GM21786 (cell line): ENCODE measurements at regions not wholly inside any gene's neighbourhood (a gene's known extent, or its start where the extent isn't known, plus 50 kb on each side); places are given as distances from the start of the nearest gene placed in this dataset.

Experiments
- ATAC-seq: cut with Tn5 transposase; IDR thresholded peaks from one replicate; pipeline ENCODE4 v1.9.1; 2021; ENCODE audit not compliant: unreplicated experiment

DNA sequence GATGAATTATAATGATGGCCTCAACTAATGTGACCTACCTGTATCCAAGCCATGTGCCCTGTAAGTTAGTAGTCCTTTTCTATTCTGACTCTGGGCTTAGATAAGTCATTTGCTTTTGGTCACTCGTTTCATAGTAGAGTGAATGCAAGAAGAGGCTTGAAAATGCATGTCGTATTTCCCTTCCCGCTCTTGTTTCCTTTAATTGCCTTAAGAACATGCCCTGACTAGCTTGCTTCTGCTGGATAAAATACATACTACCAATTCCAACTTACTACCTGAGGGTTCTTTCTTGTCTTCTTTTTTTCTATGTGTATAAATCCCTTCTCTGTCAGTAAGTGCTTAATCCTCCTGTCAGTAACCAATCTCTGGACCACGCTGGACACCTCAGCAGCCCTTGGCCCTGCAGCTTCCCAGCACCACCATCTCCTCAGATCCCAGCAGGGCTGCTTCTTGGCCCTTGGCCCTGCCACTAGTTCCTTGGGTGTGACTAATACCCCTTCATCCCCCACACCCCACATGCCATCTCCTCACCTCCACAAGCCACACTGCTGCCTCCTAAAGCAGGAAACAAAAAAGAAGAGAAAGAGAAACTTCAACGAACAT is 771.7 kb downstream of the IGSF11 start:
- no peak for ATAC-seq

DNA sequence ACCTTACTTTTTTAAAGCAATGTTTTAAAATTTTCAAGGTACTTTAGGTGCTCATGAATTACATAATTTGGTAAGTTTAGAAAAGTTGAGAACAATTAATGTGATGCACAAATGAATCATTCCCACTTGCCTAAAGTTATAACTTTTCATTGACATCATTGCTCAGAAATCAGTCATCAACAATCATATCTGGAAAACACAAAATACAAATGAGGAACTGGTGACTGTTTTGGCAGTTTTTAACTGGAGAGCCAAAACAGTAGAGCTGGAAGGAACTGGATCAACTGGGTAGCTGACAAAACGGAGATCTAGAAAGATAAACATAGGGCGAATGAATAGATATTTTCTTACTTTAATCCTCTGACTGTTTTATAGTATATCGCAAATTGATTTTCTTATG is 767.1 kb downstream of the IGSF11 start:
- ATAC-seq: no peak

DNA sequence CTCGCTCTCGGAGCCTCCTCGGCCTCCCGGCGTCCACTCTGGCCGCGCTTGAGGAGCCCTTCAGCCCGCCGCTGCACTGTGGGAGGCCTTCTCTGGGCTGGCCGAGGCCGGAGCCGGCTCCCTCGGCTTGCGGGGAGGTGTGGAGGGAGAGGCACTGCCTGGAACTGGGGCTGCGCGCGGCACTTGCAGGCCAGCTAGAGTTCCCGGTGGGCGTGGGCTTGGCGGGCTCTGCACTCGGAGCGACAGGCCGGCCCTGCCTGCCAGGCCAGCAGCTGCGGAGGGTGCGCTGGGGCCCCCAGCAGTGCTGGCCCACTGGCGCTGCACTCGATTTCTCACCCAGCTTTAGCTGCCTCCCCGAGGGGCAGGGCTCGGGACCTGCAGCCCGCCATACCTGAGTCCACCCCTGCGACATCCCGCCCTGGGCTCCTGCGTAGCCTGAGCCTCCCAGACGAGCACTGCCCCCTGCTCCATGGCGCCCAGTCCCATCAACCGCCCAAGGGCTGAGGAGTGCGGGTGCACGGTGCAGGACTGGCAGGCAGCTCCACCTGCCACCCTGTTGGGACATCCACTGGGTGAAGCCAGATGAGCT is 765.0 kb downstream of the IGSF11 start:
- no peak for ATAC-seq

DNA sequence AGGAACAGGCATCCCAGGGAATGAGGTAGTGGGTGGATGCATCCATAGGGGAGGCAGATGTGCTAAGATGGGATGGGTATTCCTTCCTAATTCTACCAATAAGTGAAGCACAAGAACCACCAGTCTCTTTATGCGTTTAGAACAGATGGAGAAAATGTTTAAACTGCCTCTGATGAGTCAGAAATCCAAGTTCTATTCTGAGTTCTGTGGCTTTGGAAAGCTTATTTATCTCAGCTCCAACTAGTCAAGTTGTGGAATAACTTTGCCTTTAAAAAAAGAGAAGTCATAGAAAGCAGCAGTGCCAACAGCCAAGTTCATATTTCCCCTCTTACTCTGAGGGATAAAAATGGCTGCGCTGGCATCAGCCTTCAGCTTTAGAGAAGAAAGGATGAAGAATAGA is 761.7 kb downstream of the IGSF11 start:
- ATAC-seq: no peak

DNA sequence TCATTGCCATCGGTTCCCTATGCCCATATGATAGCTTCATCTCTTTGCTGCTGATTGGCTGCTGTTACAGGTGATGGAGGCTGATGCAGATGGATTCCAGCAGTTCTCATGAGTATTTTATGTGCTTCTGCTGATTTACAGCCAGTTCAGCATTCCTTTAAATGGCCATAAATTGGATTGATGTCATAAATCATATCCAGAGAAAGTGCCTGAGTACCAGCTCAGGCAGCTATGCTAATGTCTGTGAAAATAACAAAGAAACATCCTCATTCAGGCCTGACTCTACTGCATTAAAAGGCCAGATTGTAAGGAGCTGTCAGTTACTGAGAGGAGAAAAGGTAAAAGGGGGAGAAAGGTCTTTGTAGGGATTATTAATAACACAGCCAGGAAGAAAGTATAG is 756.8 kb downstream of the IGSF11 start:
- ATAC-seq: no peak

DNA sequence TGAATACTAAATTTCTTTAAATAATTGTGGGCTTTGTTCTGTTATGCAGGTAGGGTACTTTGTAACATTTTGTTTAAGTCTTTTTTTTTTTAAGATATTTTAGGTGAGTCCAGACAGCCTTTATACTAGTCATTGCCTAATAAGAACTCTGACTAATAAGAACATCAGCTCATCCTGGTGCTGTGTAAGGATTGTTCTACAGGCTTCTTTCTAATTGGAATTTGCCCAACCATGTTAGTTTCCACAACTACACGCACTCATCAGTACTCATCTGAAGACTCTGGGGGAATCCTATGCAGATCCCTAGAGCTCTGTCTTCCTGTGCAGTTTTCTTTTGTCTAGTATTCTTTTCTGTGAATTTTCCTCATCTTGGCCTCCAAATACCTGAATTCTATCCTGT is 741.8 kb downstream of the IGSF11 start:
- no peak for ATAC-seq

DNA sequence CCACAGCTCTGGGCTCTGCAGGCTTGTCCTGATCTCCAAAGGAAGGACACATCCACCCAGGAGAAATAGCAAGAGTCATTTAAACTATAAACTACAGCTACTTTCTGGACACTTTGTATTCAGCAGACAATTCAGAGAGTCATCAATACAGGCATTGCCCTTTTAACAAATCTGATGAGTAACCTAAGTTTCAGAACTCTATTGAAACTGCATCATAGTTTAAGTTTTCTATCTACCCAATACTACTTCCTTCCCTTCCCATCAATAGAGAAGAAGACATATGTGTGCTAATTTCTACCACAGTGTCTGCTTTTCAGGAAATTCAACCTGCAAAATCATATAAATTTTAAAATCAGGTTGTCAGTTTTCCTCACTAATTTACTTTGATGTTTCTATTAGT is 736.5 kb downstream of the IGSF11 start:
- no peak for ATAC-seq

DNA sequence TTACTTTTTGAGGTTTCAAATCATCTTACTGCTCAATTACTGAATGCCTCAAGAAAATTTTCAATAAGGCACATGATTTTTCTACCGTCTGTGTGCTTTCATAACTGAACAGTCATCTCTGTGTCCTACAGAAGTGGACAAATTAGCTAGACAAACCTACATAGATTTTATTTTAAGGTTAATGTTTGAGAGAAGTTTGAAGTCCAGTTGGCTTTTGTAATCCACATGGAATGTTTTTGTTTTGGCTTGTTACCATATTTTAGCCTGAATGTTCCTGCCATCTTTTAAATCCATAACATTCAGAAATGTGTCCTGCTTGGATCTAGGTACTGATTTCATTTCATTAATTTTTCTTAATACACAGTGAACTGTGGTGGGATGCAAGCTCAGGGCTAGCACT is 730.1 kb downstream of the IGSF11 start:
- no peak for ATAC-seq

DNA sequence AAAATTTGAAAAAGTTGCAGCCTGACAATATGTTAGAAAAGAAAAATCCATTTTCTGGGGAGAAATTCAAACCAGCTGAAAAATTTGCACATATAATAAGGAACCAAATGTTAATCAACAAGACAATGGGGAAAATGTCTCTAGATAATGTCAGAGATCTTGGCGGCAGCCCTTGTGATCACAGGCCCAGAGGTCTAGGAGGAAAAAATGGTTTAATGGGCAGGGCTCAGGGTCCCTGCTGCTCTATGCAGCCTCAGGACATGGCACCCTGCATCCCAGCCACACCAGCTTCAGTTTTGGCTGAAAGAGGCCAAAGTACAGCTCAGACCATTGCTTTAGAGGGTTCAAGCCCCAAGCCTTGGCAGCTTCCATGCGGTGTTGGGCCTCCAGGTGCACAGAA is 701.9 kb downstream of the IGSF11 start:
- no peak for ATAC-seq

DNA sequence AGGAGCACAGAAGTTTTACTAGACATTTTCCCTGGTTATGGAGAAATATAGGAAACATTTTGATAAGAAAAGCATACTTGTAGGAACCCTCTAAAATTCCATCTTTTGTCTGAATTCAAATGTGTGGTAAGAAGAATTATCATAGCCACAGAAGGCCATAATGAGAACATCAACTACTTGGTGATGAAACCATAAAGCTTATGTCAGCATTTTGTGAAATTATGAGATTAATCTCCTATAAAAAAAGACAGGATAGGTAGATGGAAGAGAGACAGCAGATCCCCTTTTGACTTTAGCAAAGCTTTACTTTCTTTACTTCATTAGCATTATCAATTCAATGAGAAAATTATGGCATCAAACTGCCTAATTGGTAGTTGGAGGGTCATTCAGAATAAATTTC is 697.0 kb downstream of the IGSF11 start:
- ATAC-seq: no peak

DNA sequence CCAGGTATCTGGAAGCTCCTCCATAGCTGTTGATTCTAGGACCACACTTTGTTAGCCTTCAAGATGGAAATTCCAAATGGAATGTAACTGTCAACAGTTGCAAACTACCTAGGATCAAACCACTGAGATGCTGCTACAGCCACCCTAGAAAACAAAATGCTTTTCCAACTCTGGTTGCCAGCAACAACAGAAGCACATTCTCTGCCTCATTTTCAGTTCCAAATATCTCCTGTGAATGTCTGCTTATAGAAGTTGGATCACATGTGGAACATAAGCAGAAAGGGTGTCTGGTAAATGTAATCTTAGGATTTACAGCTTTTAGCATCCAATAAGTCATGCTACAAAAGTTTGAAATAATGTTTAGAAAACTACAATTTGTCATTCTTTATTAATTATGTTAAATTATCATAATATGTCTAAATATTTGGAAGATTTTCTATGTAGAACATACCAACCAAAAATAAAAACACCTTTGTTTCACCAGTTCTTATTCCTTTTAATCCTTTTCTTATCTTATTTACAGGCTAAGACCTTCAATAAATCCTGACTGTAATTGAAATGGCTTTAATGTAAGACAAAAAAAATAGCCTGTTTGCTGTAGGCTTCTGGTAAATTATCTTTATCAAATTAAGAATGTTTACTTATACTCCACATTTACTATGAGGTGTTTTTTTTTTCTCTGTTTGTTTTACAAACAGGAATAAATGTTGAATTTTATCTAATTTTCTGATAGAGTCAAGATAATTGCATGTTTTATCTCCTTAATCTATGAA is 687.1 kb downstream of the IGSF11 start:
- ATAC-seq: no peak

DNA sequence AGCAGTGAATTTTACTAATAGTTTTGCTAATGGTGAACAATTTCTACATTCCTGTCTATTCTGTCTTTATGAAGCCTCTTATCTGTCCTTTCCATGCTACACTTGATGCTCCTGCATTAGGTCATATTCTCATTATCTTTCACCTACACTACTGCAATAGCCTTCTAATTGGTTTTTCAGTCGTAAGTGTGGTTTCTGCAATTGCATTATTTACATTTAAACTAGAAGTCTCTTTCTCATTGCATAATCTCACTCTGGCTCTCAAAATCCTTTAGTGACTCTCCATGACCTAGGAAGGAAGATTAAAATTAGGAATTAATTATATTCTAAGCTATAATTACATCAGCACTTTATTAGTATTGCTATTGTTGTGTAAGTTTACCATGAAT is 686.5 kb downstream of the IGSF11 start:
- ATAC-seq: no peak

DNA sequence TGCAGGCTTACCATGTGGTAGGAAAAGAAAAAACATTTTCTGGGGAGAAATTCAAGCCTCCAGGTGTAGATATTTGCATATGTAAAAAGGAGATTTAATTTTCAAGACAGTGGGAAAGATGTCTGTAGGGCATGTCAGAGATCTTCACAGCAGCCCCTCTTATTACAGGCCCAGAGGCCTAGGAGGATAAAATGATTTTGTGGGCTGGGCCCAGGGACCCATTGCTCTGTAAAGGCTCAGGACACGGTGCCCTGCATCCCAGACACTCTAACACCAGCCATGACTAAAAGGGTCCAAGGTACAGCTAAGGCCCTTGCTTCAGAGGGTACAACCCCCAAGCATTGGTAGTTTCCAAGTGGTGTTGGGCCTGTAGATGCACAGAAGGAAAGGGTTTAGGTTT is 680.1 kb downstream of the IGSF11 start:
- no peak for ATAC-seq

DNA sequence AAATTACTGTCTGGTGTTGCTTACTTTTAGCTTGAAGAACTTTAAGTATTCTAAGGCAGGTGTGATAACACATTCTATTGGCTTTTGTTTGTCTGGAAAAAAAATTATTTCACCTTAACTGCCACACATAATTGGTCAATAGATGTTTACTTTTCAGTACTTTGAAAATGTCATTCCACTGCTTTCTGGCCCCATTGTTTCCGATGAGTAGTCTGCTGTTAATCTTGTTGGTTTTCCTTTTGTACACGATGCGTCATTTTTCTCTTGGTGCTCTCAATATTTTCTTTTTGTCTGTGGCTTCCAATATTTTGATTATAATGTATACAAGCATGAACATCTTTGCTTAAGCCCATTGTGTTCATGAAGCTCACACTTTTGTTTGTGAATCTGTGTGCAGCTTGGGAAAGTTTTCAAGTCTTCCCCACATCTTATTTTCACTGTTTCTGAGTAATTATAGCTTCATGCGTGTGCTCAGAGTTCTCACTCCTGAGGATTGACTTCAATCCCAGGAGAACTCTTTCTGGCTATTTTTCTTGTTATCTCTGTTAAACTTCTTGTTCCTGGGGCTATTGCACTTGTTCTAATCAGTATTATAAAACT is 664.7 kb downstream of the IGSF11 start:
- no peak for ATAC-seq

DNA sequence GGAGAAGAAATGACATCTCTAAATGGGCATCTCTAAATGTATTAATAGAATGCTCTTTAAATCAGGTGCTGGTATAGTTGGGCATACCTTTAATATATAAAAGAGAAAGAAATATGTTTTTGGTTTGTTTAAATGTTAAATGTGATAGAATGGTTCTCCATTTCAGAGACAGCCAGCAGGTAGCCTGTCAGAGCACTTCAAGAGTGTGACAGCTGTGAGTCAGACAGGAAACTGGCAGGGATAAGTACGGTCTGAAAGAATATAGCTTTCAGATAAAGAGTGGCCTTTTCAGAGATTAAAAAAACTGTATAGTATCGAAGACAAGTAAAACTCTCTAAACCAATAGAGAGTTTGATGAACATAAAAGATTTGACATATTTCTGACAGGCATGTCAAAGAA is 654.1 kb downstream of the IGSF11 start:
- ATAC-seq: no peak

DNA sequence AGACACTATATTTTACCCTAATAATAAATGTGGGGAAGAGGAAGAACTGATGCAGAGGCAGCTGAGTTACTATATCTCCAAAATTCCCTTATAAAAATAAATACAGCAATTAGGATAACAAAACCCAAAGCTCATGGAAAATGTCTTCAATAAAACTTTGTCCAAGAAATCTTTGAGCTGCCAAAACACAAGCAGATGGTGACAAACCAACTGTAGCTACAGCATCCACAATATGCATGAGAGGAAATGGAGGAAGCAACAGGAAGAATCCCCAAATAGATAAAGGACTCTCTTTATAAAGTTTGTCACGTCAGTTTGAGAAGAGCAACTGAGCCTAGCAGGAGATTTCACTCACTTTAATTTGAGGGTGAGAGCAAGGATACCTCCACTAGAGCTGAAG is 638.2 kb downstream of the IGSF11 start:
- no peak for ATAC-seq

DNA sequence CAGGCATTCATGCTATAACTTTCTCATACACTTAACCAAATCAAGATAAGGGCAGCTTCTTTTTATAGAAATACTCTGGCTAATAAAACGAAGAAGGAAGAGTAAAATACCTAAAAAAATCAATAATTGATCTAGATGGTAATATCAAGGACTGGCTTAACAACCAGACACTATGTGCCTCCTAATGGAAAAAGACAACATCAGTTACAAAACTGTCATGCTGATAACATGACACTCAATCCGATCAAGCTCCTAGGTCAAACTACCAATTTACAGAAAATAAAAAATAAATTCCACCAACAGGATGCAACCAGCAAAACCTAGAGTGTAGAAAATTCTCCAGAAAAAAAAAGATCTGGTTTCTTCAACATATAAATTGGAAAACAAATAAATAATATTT is 634.6 kb downstream of the IGSF11 start:
- no peak for ATAC-seq

DNA sequence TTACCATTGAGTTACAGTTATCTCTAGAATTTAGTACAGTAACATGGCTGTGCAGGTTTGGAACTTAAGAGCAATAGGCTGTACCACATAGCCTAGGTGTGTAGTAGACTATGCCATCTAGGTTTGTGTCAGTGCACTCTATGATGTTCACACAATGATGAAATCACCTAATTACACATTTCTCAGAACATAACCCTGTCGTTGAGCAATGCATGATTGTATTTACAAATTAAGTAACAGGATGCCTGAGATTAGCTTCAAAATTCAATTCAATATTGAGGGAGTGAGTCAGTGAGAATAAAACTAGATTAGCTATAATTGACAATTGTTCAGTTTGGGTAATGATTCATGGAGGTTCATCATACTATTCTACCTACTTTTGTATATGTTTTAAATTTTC is 633.8 kb downstream of the IGSF11 start:
- ATAC-seq: no peak

DNA sequence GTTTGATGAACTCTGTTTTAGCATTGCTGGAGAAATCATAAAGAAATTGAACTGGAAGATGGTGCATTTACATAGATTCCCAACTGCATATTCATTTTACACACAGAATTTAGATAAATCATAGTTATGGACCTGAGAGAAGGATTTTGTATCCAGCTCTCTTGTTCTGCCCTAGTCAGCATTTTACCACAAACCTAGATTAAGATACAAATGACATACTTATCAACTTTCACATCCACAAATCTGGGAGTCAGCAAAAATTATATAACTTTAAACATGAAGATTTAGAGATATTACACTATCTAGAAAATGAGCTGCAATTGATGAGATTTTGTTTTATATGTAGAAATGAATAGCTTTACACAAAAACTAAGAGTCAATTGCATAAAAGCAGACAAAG is 632.8 kb downstream of the IGSF11 start:
- no peak for ATAC-seq

DNA sequence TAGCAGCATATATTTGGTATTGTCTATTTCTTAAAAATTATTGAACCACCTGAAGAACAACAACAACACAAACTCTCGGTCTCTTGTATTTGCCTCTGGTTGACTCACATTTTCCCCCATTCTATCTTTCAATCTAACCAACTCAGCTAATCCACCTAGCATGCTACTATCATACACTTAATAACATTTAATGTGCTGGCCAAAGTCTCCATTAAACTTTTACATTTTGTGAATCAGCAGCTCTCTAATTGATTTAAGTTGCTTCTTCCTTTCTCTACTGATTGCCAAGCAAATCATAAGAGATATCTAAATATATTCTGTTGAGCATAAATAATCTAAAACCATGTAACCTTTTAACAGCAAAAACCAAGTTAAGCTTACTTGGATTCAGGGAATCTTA is 631.7 kb downstream of the IGSF11 start:
- no peak for ATAC-seq

DNA sequence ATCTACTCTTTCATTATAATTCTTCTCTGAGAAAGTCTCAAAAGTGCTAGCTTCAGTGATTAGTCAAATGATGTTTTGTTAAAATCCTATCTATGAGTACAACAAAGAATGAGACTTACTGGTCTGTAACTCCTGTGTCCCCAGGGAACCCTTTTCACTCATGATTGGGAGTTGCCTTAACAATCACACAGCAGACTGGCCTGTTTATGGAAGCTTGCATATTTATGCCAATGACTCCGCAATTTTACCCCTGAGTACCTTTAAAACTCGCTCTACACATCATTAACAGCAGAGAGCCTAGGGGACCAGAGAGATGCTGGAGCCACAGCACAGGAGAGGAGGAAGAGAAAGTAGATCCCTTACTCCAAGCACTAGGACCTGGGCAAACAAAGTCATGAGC is 628.1 kb downstream of the IGSF11 start:
- ATAC-seq: no peak

DNA sequence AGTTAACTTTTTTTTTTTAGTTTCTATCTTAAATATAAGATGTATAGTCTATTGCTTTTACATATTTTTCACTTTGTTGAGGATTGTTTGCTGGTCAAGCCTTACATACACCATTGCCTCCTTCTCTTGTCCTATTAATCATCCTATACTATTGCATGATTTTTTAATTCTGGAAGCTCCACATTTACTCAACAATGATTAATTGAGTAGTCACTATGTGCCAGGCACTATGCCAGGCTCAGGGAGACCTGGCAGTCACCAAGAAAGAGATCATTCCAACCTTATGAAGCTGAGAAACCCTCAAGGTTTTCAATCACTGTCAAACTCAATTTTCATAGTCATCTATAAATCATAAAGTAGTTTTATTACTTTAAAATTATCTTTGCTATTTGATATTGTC is 626.2 kb downstream of the IGSF11 start:
- no peak for ATAC-seq
